SK-N-SH treated with all-trans-retinoic acid at 6 μM for 48 hours (cell line): ENCODE measurements at regions not wholly inside any gene's neighbourhood (a gene's known extent, or its start where the extent isn't known, plus 50 kb on each side); places are given as distances from the start of the nearest gene placed in this dataset.

ENCODE experiments used
- ATAC-seq: fragments of 200-7000 bp; cut with Tn5 transposase; 3 replicates; pipeline ENCODE4 v1.9.1; 2020; ENCODE audit warnings: mild to moderate bottlenecking, moderate library complexity
- ARNTL ChIP-seq: fragments of 450-650 bp; formaldehyde crosslinking; IDR thresholded peaks from 2 replicates; pipeline ENCODE4 v1.5.0; 2020; ENCODE audit warnings: low read depth, mild to moderate bottlenecking, moderate library complexity, borderline replicate concordance
- BACH2 ChIP-seq: fragments of 250-450 bp; sonication (Bioruptor Pico); IDR thresholded peaks from 2 replicates; pipeline ENCODE4 v1.9.0; 2021; ENCODE audit warnings: mild to moderate bottlenecking, borderline replicate concordance
- CREB5 ChIP-seq: fragments of 250-450 bp; sonication (Bioruptor Pico); IDR thresholded peaks from 2 replicates; pipeline ENCODE4 v1.5.1; 2020; ENCODE audit warnings: low read depth, mild to moderate bottlenecking, moderate library complexity
- CSRNP3 ChIP-seq: fragments of 250-450 bp; sonication (Bioruptor Pico); IDR thresholded peaks from 2 replicates; pipeline ENCODE4 v1.5.1; 2021; ENCODE audit warnings: mild to moderate bottlenecking, moderate library complexity
- ESRRG ChIP-seq: fragments of 250-450 bp; sonication (Bioruptor Pico); IDR thresholded peaks from 2 replicates; pipeline ENCODE4 v1.6.1; 2021; ENCODE audit warnings: mild to moderate bottlenecking
- GLIS3 ChIP-seq: fragments of 250-450 bp; sonication (Bioruptor Pico); IDR thresholded peaks from 2 replicates; pipeline ENCODE4 v1.5.0; 2020; ENCODE audit warnings: mild to moderate bottlenecking, moderate library complexity
- PATZ1 ChIP-seq: fragments of 250-450 bp; sonication (Bioruptor Pico); IDR thresholded peaks from 2 replicates; pipeline ENCODE4 v1.8.0; 2020; ENCODE audit warnings: mild to moderate bottlenecking, moderate library complexity, borderline replicate concordance
- POU6F1 ChIP-seq: fragments of 250-450 bp; sonication (Bioruptor Pico); IDR thresholded peaks from 2 replicates; pipeline ENCODE4 v1.8.0; 2021; ENCODE audit warnings: low read depth, mild to moderate bottlenecking, moderate library complexity, borderline replicate concordance
- SNAI2 ChIP-seq: fragments of 250-450 bp; sonication (Bioruptor Pico); IDR thresholded peaks from 2 replicates; pipeline ENCODE4 v1.5.0; 2020; ENCODE audit warnings: mild to moderate bottlenecking, moderate library complexity
- TCF4 ChIP-seq: fragments of 250-450 bp; sonication (Bioruptor Pico); IDR thresholded peaks from 2 replicates; pipeline ENCODE4 v1.8.0; 2021; ENCODE audit warnings: mild to moderate bottlenecking, moderate library complexity, borderline replicate concordance
- TSHZ2 ChIP-seq: fragments of 250-450 bp; sonication (Bioruptor Pico); IDR thresholded peaks from 2 replicates; pipeline ENCODE4 v1.5.0; 2020; ENCODE audit warnings: mild to moderate bottlenecking, moderate library complexity
- ZFP3 ChIP-seq: fragments of 250-450 bp; sonication (Bioruptor Pico); IDR thresholded peaks from 2 replicates; pipeline ENCODE4 v1.5.0; 2020; ENCODE audit warnings: mild to moderate bottlenecking, moderate library complexity
- ZFP30 ChIP-seq: fragments of 450-650 bp; formaldehyde crosslinking; IDR thresholded peaks from 2 replicates; pipeline ENCODE4 v1.5.0; 2022; ENCODE audit warnings: mild to moderate bottlenecking, moderate library complexity
- ZNF565 ChIP-seq: fragments of 450-650 bp; formaldehyde crosslinking; conservative IDR thresholded peaks from 2 replicates; pipeline ENCODE4 v1.5.0; 2020; ENCODE audit warnings: low read depth, mild to moderate bottlenecking, moderate library complexity

- no peak for ATAC-seq
- TF ChIP-seq TSHZ2 (CRISPR knock-in tag) = no peak
- TF ChIP-seq ARNTL (CRISPR knock-in tag) = no peak
- no peak for TF ChIP-seq ZNF565 (CRISPR knock-in tag)
- no peak for TF ChIP-seq ESRRG (CRISPR knock-in tag)
- TF ChIP-seq ZFP3 = no peak
- no peak for TF ChIP-seq TCF4 (CRISPR knock-in tag)
Observed at GRCh38 chrX:120797188-120797851, 78.3 kb downstream of the CT47B1 start.

GRCh38 chrX:120795301-120795700 is 80.4 kb downstream of the CT47B1 start:
- no peak for ATAC-seq
- TF ChIP-seq POU6F1 (CRISPR knock-in tag) (no peak), SNAI2 (CRISPR knock-in tag) (no peak), ZFP3 (no peak), ARNTL (CRISPR knock-in tag) (no peak), TSHZ2 (CRISPR knock-in tag) (no peak), ZNF565 (CRISPR knock-in tag) (no peak), CSRNP3 (CRISPR knock-in tag) (no peak), ESRRG (CRISPR knock-in tag) (no peak), BACH2 (CRISPR knock-in tag) (no peak), PATZ1 (CRISPR knock-in tag) (no peak)

GRCh38 chrX:120794525-120794975 is 81.1 kb downstream of the CT47B1 start:
- ATAC-seq = no peak
- no peak for TF ChIP-seq ESRRG (CRISPR knock-in tag)
- TF ChIP-seq ZFP3 = no peak
- TF ChIP-seq, all 23 proteins: peak for 0

- ATAC-seq = no peak
- TF ChIP-seq ZFP30 (no peak), ZNF565 (CRISPR knock-in tag) (no peak), ARNTL (CRISPR knock-in tag) (no peak), CSRNP3 (CRISPR knock-in tag) (no peak), CREB5 (CRISPR knock-in tag) (no peak), SNAI2 (CRISPR knock-in tag) (no peak), BACH2 (CRISPR knock-in tag) (no peak), GLIS3 (CRISPR knock-in tag) (no peak)
Observed at GRCh38 chrX:120793098-120793497, 82.6 kb downstream of the CT47B1 start.
